ENCODE measurements at regions not wholly inside any gene's neighbourhood (a gene's known extent, or its start where the extent isn't known, plus 50 kb on each side); places are given as distances from the start of the nearest gene placed in this dataset.

GRCh38 chr3:72086042-72086742, 301.2 kb upstream of the PROK2 start:
- 68 to 72% methylated on average over 5 of the region's 5 CpGs for WGBS, 2 donors
- Histone ChIP-seq H3K9me3 (no peaks in the 10 kb centered on the region), H3K4me1 (peaks cover 0 to 5% (median 0%) of the 10 kb centered on the region in 4 donors), H3K4me3 (no peak overlapping the region), H3K27ac (no peak overlapping the region), H3K27me3 (no peaks in the 10 kb centered on the region), H3K36me3 (no peaks in the 10 kb centered on the region)
- TF ChIP-seq EP300 (IDR thresholded peaks at IDR 0.05) = no peak
- TF ChIP-seq POLR2A (IDR thresholded peaks at IDR 0.05) = no peak
- TF ChIP-seq, protein P1, sequence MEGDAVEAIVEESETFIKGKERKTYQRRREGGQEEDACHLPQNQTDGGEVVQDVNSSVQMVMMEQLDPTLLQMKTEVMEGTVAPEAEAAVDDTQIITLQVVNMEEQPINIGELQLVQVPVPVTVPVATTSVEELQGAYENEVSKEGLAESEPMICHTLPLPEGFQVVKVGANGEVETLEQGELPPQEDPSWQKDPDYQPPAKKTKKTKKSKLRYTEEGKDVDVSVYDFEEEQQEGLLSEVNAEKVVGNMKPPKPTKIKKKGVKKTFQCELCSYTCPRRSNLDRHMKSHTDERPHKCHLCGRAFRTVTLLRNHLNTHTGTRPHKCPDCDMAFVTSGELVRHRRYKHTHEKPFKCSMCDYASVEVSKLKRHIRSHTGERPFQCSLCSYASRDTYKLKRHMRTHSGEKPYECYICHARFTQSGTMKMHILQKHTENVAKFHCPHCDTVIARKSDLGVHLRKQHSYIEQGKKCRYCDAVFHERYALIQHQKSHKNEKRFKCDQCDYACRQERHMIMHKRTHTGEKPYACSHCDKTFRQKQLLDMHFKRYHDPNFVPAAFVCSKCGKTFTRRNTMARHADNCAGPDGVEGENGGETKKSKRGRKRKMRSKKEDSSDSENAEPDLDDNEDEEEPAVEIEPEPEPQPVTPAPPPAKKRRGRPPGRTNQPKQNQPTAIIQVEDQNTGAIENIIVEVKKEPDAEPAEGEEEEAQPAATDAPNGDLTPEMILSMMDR (IDR thresholded peaks at IDR 0.05) = no peak
- DNase-seq (ENCODE audit: low spot score in 2 of 2) = no peak

GRCh38 chr3:72085036-72085435, 300.1 kb upstream of the PROK2 start:
- no peaks in the 10 kb centered on the region for H3K27me3 ChIP-seq
- no peak for DNase-seq (ENCODE audit: low spot score in 2 of 2)
- 96 to 98% methylated on average over 5 to 6 of the region's 6 CpGs for WGBS, 2 donors
- TF ChIP-seq POLR2A (IDR thresholded peaks at IDR 0.05) (no peak), EP300 (IDR thresholded peaks at IDR 0.05) (no peak)
- TF ChIP-seq, protein P1 (IDR thresholded peaks at IDR 0.05) = no peak
- H3K4me3 ChIP-seq = no peak overlapping the region
- H3K4me1 ChIP-seq = peaks cover 0 to 5% (median 0%) of the 10 kb centered on the region in 4 donors
- H3K9me3 ChIP-seq = no peaks in the 10 kb centered on the region
- no peaks in the 10 kb centered on the region for H3K36me3 ChIP-seq
- no peak overlapping the region for H3K27ac ChIP-seq

GRCh38 chr3:72082776-72083462, 298.0 kb upstream of the PROK2 start:
- DNase-seq (ENCODE audit: low spot score in 2 of 2) = no peak
- Histone ChIP-seq H3K27me3 (no peaks in the 10 kb centered on the region), H3K4me1 (peaks cover 0 to 5% (median 0%) of the 10 kb centered on the region in 4 donors), H3K27ac (no peak overlapping the region), H3K36me3 (no peaks in the 10 kb centered on the region), H3K4me3 (no peak overlapping the region), H3K9me3 (no peaks in the 10 kb centered on the region)
- TF ChIP-seq, protein P1 (IDR thresholded peaks at IDR 0.05) = no peak
- TF ChIP-seq POLR2A (IDR thresholded peaks at IDR 0.05) = no peak
- no peak for TF ChIP-seq EP300 (IDR thresholded peaks at IDR 0.05)
- 71 to 73% methylated on average over 10 of the region's 10 CpGs for WGBS, 2 donors

- 37 to 48% methylated on average over 8 of the region's 8 CpGs for WGBS, 2 donors
- Histone ChIP-seq H3K4me3 (no peak overlapping the region), H3K27me3 (no peaks in the 10 kb centered on the region), H3K27ac (no peak overlapping the region), H3K9me3 (no peaks in the 10 kb centered on the region), H3K36me3 (no peaks in the 10 kb centered on the region), H3K4me1 (peaks cover 0 to 5% (median 0%) of the 10 kb centered on the region in 4 donors)
- peak in 1 of 2 donors; percentile 19 for DNase-seq (ENCODE audit: low spot score in 2 of 2)
- TF ChIP-seq EP300 (IDR thresholded peaks at IDR 0.05) (peak in 1 of 2 donors; percentile 41), POLR2A (IDR thresholded peaks at IDR 0.05) (no peak)
Measured at GRCh38 chr3:72082186-72082715, 297.3 kb upstream of the PROK2 start.

DNA sequence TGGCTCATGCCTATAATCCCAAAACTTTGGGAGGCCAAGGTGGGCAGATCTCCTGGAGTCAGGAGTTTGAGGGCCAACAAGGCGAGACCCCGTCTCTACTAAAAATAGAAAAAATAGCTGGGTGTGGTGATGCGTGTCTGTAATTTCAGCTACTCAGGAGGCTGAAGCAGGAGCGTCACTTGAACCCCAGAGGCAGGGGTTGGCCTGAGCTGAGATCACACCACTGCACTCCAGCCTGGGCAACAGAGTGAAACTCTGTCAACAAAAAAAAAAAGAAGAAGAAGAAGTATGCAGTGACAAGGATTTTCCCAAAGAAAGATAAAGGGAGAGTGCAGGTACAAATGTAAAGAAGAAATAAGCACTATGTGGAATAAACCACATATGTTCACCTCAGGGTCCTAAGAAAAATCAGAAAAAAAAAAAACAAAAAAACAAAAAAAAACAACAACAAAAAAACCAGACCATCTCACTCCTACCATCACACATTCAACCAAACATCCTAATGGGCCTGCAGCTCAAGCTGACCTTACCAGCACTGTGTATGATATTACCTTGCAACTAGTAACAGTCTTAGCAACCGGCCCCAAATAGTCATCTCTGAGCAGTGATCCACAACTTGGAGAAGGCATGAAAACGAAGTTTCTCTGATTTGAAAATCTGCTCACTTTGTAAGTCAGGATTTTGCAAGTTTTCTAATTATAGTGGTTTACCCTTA, 296.7 kb upstream of the PROK2 start:
- no peaks in the 10 kb centered on the region for H3K36me3 ChIP-seq
- no peaks in the 10 kb centered on the region for H3K27me3 ChIP-seq
- WGBS, 2 donors = 89 to 90% methylated on average over 6 of the region's 6 CpGs
- H3K9me3 ChIP-seq = peaks cover 0 to 1% (median 0%) of the 10 kb centered on the region in 4 donors
- H3K27ac ChIP-seq = no peak overlapping the region
- TF ChIP-seq POLR2A (IDR thresholded peaks at IDR 0.05) (no peak), EP300 (IDR thresholded peaks at IDR 0.05) (no peak)
- TF ChIP-seq, protein P1 (IDR thresholded peaks at IDR 0.05) = no peak
- DNase-seq (ENCODE audit: low spot score in 2 of 2) = no peak
- no peak overlapping the region for H3K4me3 ChIP-seq
- H3K4me1 ChIP-seq = peaks cover 0 to 5% (median 0%) of the 10 kb centered on the region in 4 donors
